ENCODE measurements at regions not wholly inside any gene's neighbourhood (a gene's known extent, or its start where the extent isn't known, plus 50 kb on each side); places are given as distances from the start of the nearest gene placed in this dataset.

- ATAC-seq (no peak), DNase-seq (ENCODE audit: low spot score in 2 of 2) (no peak)
- no peaks in the 10 kb centered on the region for H3K36me3 Mint-ChIP-seq
- H3K4me1 Mint-ChIP-seq, result no peaks in the 10 kb centered on the region
- H3K9me3 Mint-ChIP-seq, result peaks cover 13% of the 10 kb centered on the region
- no peak overlapping the region for H3K4me3 Mint-ChIP-seq
- no peak overlapping the region for H3K27ac Mint-ChIP-seq
Measured at GRCh38 chr9:106731910-106732309, 131.1 kb upstream of the ZNF462 start.

DNA sequence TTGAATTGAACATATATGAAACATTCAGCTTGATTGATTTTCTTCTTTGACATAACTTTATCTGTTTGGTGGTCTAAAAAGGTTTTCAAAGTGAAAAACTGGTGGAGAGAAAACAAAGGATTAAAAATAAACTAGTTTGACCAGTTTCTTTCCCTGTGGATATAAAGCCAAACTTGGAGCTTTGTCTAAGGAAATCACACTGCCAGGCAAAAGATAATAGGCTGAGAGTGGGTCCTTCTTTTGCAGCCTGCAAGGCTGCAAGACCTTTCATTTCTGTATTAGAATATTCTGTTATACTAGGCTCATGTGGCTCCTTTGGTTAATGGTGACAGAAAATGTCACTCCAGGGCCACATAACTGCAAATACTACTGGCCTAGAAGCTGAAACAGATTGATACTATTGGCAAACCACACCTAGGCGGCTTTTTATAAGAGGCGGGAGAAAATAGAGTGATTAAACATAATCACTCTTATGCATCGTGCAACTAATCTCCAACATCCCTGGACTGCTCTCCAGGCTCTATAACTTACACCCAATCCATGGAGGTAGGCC, 129.1 kb upstream of the ZNF462 start:
- H3K4me1 Mint-ChIP-seq, result no peaks in the 10 kb centered on the region
- no peak overlapping the region for H3K27ac Mint-ChIP-seq
- H3K9me3 Mint-ChIP-seq, result peaks cover 13% of the 10 kb centered on the region
- no peak for ATAC-seq
- H3K36me3 Mint-ChIP-seq, result no peaks in the 10 kb centered on the region
- H3K4me3 Mint-ChIP-seq, result no peak overlapping the region
- DNase-seq (ENCODE audit: low spot score in 2 of 2), result no peak

- no peaks in the 10 kb centered on the region for H3K4me1 Mint-ChIP-seq
- H3K9me3 Mint-ChIP-seq, result peaks cover 8% of the 10 kb centered on the region
- no peak for DNase-seq (ENCODE audit: low spot score in 2 of 2)
- no peak overlapping the region for H3K27ac Mint-ChIP-seq
- no peak for ATAC-seq
- no peak overlapping the region for H3K4me3 Mint-ChIP-seq
- H3K36me3 Mint-ChIP-seq, result no peaks in the 10 kb centered on the region
Measured at GRCh38 chr9:106737516-106737915, 125.5 kb upstream of the ZNF462 start.

DNA sequence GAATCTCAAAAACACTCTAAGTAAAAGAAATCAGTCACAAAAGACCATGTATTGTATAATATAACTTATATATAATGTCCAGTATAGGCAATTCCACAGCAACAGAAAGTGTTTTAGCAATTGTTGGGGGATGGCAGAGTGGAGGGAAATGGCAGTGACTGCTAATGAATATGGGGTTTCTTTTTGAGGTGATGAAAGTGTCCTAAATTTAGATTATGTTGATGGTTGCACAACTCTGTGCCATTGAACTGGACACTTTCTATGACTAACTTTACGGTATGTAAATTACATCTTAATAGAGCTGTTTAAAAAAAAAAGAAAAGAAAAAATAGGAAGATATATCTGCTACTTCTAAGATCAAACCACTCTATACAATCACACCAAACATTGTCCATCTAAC, 124.9 kb upstream of the ZNF462 start:
- H3K36me3 Mint-ChIP-seq, result no peaks in the 10 kb centered on the region
- H3K9me3 Mint-ChIP-seq, result peaks cover 8% of the 10 kb centered on the region

GRCh38 chr9:106745457-106745856, 117.5 kb upstream of the ZNF462 start:
- Mint-ChIP-seq H3K4me3 (no peak overlapping the region), H3K27ac (no peak overlapping the region), H3K4me1 (no peaks in the 10 kb centered on the region), H3K9me3 (peaks cover 13% of the 10 kb centered on the region), H3K36me3 (no peaks in the 10 kb centered on the region)
- no peak for ATAC-seq
- DNase-seq (ENCODE audit: low spot score in 2 of 2), result no peak

More for the DNA sequence above, 124.9 kb upstream of the ZNF462 start:
- H3K4me3 Mint-ChIP-seq, result no peak overlapping the region
- no peaks in the 10 kb centered on the region for H3K4me1 Mint-ChIP-seq
- no peak overlapping the region for H3K27ac Mint-ChIP-seq
- no peak for ATAC-seq
- no peak for DNase-seq (ENCODE audit: low spot score in 2 of 2)

DNA sequence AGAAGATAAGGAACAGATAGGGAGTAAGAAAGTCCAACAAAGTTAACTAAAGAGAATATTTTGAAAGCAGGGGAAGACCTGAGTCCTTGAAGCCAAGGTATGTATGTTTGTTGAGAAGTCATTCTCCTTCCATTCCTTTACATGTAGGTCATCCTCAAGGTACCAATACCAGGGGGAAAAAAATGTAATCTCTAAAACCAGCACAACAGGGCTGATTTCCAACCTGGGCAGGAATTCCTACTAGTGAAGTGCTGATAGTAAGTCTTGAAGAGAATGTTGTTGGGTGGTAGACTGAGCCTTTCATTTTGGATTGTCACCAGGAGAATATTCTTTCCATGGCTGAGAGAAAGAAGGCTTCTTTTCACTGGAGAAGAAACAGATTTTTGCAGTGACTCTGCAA, 117.1 kb upstream of the ZNF462 start:
- H3K27ac Mint-ChIP-seq, result no peak overlapping the region
- DNase-seq (ENCODE audit: low spot score in 2 of 2) (no peak), ATAC-seq (no peak)
- H3K4me1 Mint-ChIP-seq, result no peaks in the 10 kb centered on the region
- H3K36me3 Mint-ChIP-seq, result no peaks in the 10 kb centered on the region
- no peak overlapping the region for H3K4me3 Mint-ChIP-seq
- peaks cover 13% of the 10 kb centered on the region for H3K9me3 Mint-ChIP-seq

GRCh38 chr9:106751681-106752080, 111.3 kb upstream of the ZNF462 start:
- H3K9me3 Mint-ChIP-seq, result peaks cover 13% of the 10 kb centered on the region
- H3K36me3 Mint-ChIP-seq, result no peaks in the 10 kb centered on the region
- no peaks in the 10 kb centered on the region for H3K4me1 Mint-ChIP-seq
- DNase-seq (ENCODE audit: low spot score in 2 of 2), result no peak
- no peak overlapping the region for H3K4me3 Mint-ChIP-seq
- ATAC-seq, result no peak
- no peak overlapping the region for H3K27ac Mint-ChIP-seq

DNA sequence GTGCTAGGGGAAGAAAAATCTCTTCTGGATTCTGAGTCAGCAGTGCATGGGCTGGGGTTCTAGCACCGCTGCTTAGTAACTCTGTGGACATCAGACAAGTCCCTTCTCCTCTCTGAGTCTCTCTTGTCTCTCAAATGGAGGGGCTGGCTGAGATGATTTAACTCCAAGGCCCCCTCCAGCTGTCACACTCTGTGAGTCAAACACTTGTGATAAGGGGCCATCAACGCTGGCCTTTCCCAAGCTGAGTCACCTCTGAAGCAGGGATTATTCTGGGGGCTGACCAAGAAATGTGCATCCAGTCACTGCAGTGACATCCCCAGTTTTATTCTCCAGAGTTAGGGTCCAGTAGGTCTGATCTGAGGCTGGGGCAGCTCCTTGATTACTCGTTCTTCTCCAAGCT, 110.4 kb upstream of the ZNF462 start:
- Mint-ChIP-seq H3K4me3 (no peak overlapping the region), H3K4me1 (no peaks in the 10 kb centered on the region), H3K9me3 (peaks cover 13% of the 10 kb centered on the region), H3K36me3 (no peaks in the 10 kb centered on the region), H3K27ac (no peak overlapping the region)
- no peak for DNase-seq (ENCODE audit: low spot score in 2 of 2)
- no peak for ATAC-seq

DNA sequence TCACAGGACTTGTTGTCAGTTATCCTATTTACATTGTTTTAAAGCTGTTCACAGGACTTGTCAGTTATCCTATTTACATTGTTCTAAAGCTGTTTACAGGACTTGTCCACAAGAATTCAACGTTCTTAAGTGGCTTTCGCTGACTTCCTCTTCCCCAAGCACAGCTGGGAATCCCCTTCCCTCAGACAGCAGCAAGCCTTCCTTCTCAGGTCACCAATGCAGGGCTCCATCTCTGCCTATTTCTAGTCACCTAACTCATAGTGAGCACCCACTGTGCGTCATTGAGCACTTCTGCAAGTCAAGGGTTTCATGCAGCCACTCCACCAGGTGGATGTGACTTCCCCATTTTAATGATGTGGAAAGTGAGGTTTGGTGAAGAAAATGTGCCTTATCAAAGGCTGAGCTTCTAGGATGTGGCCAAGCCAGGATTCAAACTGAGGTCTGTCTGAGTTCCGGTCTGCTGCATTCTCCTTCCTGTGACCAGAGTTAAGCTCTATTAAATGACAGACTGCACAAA, 109.8 kb upstream of the ZNF462 start:
- no peaks in the 10 kb centered on the region for H3K4me1 Mint-ChIP-seq
- no peak overlapping the region for H3K27ac Mint-ChIP-seq
- no peaks in the 10 kb centered on the region for H3K36me3 Mint-ChIP-seq
- DNase-seq (ENCODE audit: low spot score in 2 of 2) (no peak), ATAC-seq (peak; percentile 61)
- H3K4me3 Mint-ChIP-seq, result no peak overlapping the region
- peaks cover 13% of the 10 kb centered on the region for H3K9me3 Mint-ChIP-seq

GRCh38 chr9:106755736-106756135, 107.2 kb upstream of the ZNF462 start:
- Mint-ChIP-seq H3K4me1 (no peaks in the 10 kb centered on the region), H3K27ac (no peak overlapping the region), H3K9me3 (peaks cover 8% of the 10 kb centered on the region), H3K4me3 (no peak overlapping the region), H3K36me3 (no peaks in the 10 kb centered on the region)
- DNase-seq (ENCODE audit: low spot score in 2 of 2) (no peak), ATAC-seq (no peak)

DNA sequence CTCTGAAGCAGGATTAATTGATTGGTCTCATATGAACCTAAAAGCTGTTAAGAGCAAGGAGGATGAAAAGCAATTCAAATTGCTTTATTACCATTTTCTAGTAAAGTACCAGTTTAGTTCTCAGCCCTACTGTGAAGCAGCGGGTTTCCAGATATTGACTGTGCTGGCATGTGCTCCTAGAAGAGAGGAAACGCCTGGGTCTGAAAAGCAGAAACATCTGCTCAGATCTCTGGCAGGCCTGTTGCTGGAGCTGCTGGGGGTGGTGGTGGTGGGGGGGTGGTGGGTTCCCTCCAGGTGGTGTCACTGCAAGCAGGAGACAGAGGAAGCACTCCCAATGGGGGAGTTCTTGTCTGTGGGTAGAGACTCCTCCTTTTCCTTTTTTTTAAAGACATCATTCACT, 105.5 kb upstream of the ZNF462 start:
- peaks cover 8% of the 10 kb centered on the region for H3K9me3 Mint-ChIP-seq
- DNase-seq (ENCODE audit: low spot score in 2 of 2) (no peak), ATAC-seq (no peak)
- no peaks in the 10 kb centered on the region for H3K36me3 Mint-ChIP-seq
- no peak overlapping the region for H3K4me3 Mint-ChIP-seq
- no peak overlapping the region for H3K27ac Mint-ChIP-seq
- H3K4me1 Mint-ChIP-seq, result no peaks in the 10 kb centered on the region

DNA sequence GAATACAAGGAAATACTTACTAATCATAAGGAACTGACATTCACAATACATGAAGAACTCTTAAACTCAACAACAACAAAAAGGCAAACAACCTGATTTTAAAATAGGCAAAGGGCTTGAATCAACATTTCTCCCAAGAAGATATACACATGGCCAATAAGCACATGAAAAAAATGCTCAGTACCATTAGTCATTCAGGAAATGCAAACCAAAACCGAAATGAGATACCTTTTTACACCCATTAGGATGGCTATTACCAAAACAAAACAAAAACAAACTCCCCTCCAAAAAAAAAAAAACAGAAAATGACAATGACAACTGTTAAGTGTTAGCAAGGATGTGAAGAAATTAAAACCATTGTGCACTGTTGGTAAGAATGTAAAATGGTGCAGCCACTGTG, 104.1 kb upstream of the ZNF462 start:
- peaks cover 3% of the 10 kb centered on the region for H3K9me3 Mint-ChIP-seq
- no peak overlapping the region for H3K4me3 Mint-ChIP-seq
- DNase-seq (ENCODE audit: low spot score in 2 of 2) (no peak), ATAC-seq (no peak)
- H3K27ac Mint-ChIP-seq, result no peak overlapping the region
- no peaks in the 10 kb centered on the region for H3K36me3 Mint-ChIP-seq
- no peaks in the 10 kb centered on the region for H3K4me1 Mint-ChIP-seq

DNA sequence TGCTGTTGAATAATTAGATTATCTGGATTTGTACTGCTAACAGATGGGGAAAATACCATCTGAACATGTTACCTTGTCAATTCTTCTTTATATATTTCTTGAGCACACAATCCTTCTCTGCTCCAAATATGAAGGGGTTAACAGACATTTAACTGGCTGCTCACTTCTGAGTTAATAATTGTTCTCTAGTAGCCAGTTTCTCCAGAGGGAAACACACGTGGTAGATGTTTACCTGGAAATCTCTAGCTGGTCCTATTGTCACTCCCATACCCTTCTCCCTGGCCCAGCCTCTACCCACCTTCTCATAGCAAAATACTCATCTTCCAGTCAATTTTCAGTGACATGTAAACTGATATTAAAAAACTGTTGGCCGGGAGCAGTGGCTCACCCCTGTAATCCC, 101.5 kb upstream of the ZNF462 start:
- Mint-ChIP-seq H3K36me3 (no peaks in the 10 kb centered on the region), H3K4me3 (no peak overlapping the region), H3K4me1 (no peaks in the 10 kb centered on the region), H3K27ac (no peak overlapping the region), H3K9me3 (peaks cover 7% of the 10 kb centered on the region)
- ATAC-seq (no peak), DNase-seq (ENCODE audit: low spot score in 2 of 2) (no peak)

- H3K9me3 Mint-ChIP-seq, result peaks cover 5% of the 10 kb centered on the region
- DNase-seq (ENCODE audit: low spot score in 2 of 2) (no peak), ATAC-seq (no peak)
- no peak overlapping the region for H3K27ac Mint-ChIP-seq
- no peaks in the 10 kb centered on the region for H3K36me3 Mint-ChIP-seq
- no peaks in the 10 kb centered on the region for H3K4me1 Mint-ChIP-seq
- no peak overlapping the region for H3K4me3 Mint-ChIP-seq
Measured at GRCh38 chr9:106766616-106767015, 96.3 kb upstream of the ZNF462 start.

GRCh38 chr9:106769331-106769730, 93.6 kb upstream of the ZNF462 start:
- Mint-ChIP-seq H3K36me3 (no peaks in the 10 kb centered on the region), H3K4me1 (no peaks in the 10 kb centered on the region), H3K27ac (no peak overlapping the region), H3K4me3 (no peak overlapping the region), H3K9me3 (peaks cover 4% of the 10 kb centered on the region)
- ATAC-seq (no peak), DNase-seq (ENCODE audit: low spot score in 2 of 2) (no peak)

DNA sequence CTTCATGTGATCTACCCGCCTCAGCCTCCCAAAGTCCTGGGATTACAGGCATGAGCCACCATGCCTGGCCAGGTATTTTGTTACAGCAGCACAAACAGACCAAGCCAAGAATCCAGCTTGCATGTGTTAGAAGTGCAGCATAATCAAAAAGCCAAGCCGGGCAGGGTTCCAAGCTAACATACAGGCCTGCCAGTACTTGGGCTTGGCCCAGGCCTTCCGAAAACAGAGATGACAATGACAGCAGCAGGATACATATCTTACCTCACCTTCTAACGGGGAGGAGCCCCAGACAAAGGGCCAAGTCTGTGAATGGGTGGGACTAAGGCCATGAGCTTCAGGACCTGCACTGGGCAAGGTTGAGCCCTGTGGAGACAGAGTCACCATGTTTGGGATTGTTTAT, 91.4 kb upstream of the ZNF462 start:
- DNase-seq (ENCODE audit: low spot score in 2 of 2), result no peak
- Mint-ChIP-seq H3K4me3 (no peak overlapping the region), H3K27ac (no peak overlapping the region)

More for the DNA sequence above, 91.4 kb upstream of the ZNF462 start:
- Mint-ChIP-seq H3K9me3 (no peaks in the 10 kb centered on the region), H3K4me1 (no peaks in the 10 kb centered on the region), H3K36me3 (no peaks in the 10 kb centered on the region)
- ATAC-seq, result no peak

Data from stimulated activated effector memory CD8-positive, alpha-beta T cell treated with anti-CD3 and anti-CD28 coated beads, Interleukin-12 subunit alpha, Interleukin-12 subunit beta, amount 100 ng/mL, for 72 hours (primary cell).